ENCODE measurements at regions not wholly inside any gene's neighbourhood (a gene's known extent, or its start where the extent isn't known, plus 50 kb on each side); places are given as distances from the start of the nearest gene placed in this dataset.

- H3K36me3 ChIP-seq (replicated peaks in 1 of 2; ENCODE audit: insufficient read depth in 1 of 2, low read depth in 2 of 2): no peaks in the 10 kb centered on the region
- intact Hi-C loops (cut with DNase I): no loop called here
- H3K27ac ChIP-seq: no peak overlapping the region
- no peaks in the 10 kb centered on the region for H3K4me1 ChIP-seq
- no peaks in the 10 kb centered on the region for H3K27me3 ChIP-seq
- 59 to 68% methylated on average over 1 of the region's 1 CpG for WGBS, 2 donors
- DNase-seq: no peak
- ATAC-seq: no peak
- TF ChIP-seq POLR2A (IDR thresholded peaks at IDR 0.05) (no peak), CTCF (IDR thresholded peaks at IDR 0.05) (no peak)
- H3K4me3 ChIP-seq: no peak overlapping the region
- H3K9me3 ChIP-seq: no peaks in the 10 kb centered on the region
Measured at GRCh38 chr1:56060906-56061305, 518.5 kb downstream of the PLPP3 start.

- Histone ChIP-seq H3K27ac (no peak overlapping the region), H3K36me3 (replicated peaks in 1 of 2; ENCODE audit: insufficient read depth in 1 of 2, low read depth in 2 of 2) (no peaks in the 10 kb centered on the region), H3K4me3 (no peak overlapping the region), H3K4me1 (no peaks in the 10 kb centered on the region), H3K9me3 (no peaks in the 10 kb centered on the region), H3K27me3 (no peaks in the 10 kb centered on the region)
- WGBS, 2 donors: 80 to 83% methylated on average over 5 of the region's 5 CpGs
- ATAC-seq (no peak), DNase-seq (no peak)
- TF ChIP-seq POLR2A (IDR thresholded peaks at IDR 0.05): no peak
- intact Hi-C loops (cut with DNase I): no loop called here
Measured at GRCh38 chr1:56057466-56058405, 521.6 kb downstream of the PLPP3 start.

- ATAC-seq (no peak), DNase-seq (no peak)
- TF ChIP-seq POLR2A (IDR thresholded peaks at IDR 0.05) (no peak), CTCF (IDR thresholded peaks at IDR 0.05) (no peak)
- Histone ChIP-seq H3K4me3 (no peak overlapping the region), H3K27ac (no peak overlapping the region), H3K4me1 (no peaks in the 10 kb centered on the region), H3K9me3 (no peaks in the 10 kb centered on the region), H3K27me3 (no peaks in the 10 kb centered on the region), H3K36me3 (replicated peaks in 1 of 2; ENCODE audit: insufficient read depth in 1 of 2, low read depth in 2 of 2) (no peaks in the 10 kb centered on the region)
- 79 to 82% methylated on average over 9 of the region's 9 CpGs for WGBS, 2 donors
- intact Hi-C loops (cut with DNase I): no loop called here
Measured at GRCh38 chr1:56056438-56057287, 522.7 kb downstream of the PLPP3 start.

GRCh38 chr1:56054959-56055358 is 524.4 kb downstream of the PLPP3 start:
- H3K36me3 ChIP-seq (replicated peaks in 1 of 2; ENCODE audit: insufficient read depth in 1 of 2, low read depth in 2 of 2): no peaks in the 10 kb centered on the region
- TF ChIP-seq POLR2A (IDR thresholded peaks at IDR 0.05) (no peak), CTCF (IDR thresholded peaks at IDR 0.05) (no peak)
- peaks cover 0 to 7% (median 0%) of the 10 kb centered on the region in 3 donors for H3K9me3 ChIP-seq
- H3K4me3 ChIP-seq: no peak overlapping the region
- ATAC-seq: no peak
- H3K27ac ChIP-seq: no peak overlapping the region
- no peaks in the 10 kb centered on the region for H3K27me3 ChIP-seq
- intact Hi-C loops (cut with DNase I): no loop called here
- no peak for DNase-seq
- no peaks in the 10 kb centered on the region for H3K4me1 ChIP-seq

GRCh38 chr1:56052041-56052440 is 527.3 kb downstream of the PLPP3 start:
- H3K36me3 ChIP-seq (replicated peaks in 1 of 2; ENCODE audit: insufficient read depth in 1 of 2, low read depth in 2 of 2): no peaks in the 10 kb centered on the region
- peaks cover 0 to 7% (median 0%) of the 10 kb centered on the region in 3 donors for H3K9me3 ChIP-seq
- H3K27ac ChIP-seq: no peak overlapping the region
- 60 to 65% methylated on average over 2 of the region's 2 CpGs for whole genome bisulfite sequencing, 2 donors
- H3K4me3 ChIP-seq: no peak overlapping the region
- H3K4me1 ChIP-seq: no peaks in the 10 kb centered on the region
- intact Hi-C loops (cut with DNase I): no loop called here
- H3K27me3 ChIP-seq: no peaks in the 10 kb centered on the region
- no peak for TF ChIP-seq POLR2A (IDR thresholded peaks at IDR 0.05)
- no peak for TF ChIP-seq CTCF (IDR thresholded peaks at IDR 0.05)
- DNase-seq (no peak), ATAC-seq (no peak)
